ENCODE measurements at regions not wholly inside any gene's neighbourhood (a gene's known extent, or its start where the extent isn't known, plus 50 kb on each side); places are given as distances from the start of the nearest gene placed in this dataset.
A peak's percentile ranks its signal among the peaks of the same experiment; 100 is the strongest.
"Not testable (repeated sequence)": the region's sequence is repeated elsewhere in the genome, so short reads cannot be mapped to it uniquely, and the experiment has no call there.

DNA sequence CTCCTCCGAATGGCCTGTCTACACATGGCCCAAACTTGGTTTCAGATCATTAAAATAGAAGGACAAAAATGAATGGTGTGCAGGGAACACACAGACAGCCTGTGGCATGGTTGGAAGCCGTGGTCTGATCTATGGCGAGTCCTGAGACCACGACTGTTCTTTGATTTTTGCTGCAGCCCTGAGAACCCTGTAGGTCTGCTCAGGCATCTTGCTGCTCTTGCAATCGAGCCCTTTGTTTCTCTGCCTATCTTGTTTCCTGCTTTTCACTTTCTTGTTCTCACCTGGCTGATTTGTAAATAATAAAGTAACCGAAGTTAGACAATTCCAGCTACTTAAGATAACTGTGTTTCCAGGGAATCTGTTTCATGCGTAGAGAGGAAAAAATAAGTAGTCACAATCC, 54.1 kb upstream of the NBPF9 start:
- DNase-seq (ENCODE audit: low read depth) = not testable (repeated sequence)

GRCh38 chr1:149158308-149158707, 55.0 kb upstream of the NBPF9 start:
- DNase-seq (ENCODE audit: low read depth) = not testable (repeated sequence)

DNA sequence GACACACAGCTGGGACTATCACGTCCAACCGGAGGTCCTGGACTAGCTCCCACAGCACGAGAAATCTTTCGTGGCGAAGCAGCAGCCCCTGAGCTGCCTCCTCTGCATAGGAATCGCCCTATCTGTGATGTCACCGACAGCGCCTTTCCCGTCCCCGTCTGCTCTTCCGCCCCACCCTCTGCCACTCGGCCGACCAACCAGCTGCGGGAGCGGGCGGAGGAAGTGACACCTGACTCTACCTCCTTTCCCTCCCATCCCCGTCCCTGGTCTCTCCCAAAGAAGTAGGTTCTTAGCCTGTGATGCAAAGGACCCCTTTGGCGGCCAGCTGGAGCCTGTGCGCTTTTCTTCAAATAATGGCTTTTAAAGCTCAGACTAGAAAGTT, 59.7 kb upstream of the NBPF9 start:
- DNase-seq (ENCODE audit: low read depth) = not testable (repeated sequence)

DNA sequence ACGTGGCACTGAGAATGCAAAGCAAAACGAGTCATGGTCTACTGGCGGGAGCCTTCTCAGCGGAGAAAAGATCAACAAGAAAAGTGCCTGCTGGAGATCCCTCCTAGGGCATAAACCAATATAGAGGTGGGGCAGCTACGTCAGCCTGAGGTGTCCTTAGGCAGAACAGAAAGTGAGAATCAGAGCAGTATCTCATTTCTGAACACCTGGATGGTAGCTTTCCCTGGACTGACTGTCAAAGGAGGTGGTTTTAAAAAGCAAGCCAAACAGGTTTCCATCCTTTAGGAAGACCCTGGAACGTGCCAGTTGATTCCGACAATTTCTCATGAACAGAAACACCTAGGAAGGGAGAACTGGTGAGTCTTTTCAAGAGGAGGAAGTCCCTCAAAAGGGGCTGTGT, 71.4 kb upstream of the NBPF9 start:
- not testable (repeated sequence) for DNase-seq (ENCODE audit: low read depth)

DNA sequence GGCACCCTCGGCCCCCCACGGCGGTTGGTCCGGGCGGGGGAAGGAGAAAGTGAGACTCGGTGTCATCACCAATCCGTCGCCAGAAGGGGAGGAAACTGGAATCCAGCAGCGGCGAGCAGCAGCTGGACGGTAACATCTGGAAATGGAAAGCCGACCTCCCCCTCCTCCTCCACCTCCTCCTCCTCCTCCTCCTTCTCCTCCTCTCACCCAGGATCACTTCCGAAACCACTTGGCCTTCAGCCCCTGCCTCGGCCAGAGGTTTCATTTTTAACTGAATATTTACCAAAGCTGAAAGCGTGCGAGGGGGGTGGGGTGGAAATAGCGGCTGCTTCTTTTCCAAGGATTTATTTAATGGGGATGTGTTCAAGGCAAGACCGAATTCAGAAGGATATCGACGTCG, 72.5 kb upstream of the NBPF9 start:
- DNase-seq (ENCODE audit: low read depth) = not testable (repeated sequence)

GRCh38 chr1:149176453-149177316, 73.3 kb upstream of the NBPF9 start:
- DNase-seq (ENCODE audit: low read depth) = peak; percentile 43

DNA sequence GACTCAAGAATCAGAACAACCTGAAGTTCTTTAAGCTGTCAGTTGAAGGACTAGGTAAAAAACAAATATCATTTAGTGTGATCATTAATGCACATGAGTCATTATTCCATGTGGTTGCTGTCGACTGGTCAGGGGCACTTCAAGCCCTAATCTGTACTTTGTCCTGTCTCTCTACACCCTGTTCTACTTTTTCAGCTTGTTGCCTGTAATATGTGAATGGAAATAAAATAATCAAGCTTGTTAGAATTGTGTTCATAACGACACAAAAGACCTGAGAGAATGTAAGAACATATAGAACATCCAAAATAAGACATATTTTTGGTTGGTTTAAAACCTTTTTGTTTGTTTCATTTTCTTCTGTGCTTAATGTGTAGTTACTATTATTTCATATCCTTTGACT, 87.4 kb upstream of the NBPF9 start:
- not testable (repeated sequence) for DNase-seq (ENCODE audit: low read depth)

- not testable (repeated sequence) for DNase-seq (ENCODE audit: low read depth)
Measured at GRCh38 chr1:149196651-149197050, 93.3 kb upstream of the NBPF9 start.

DNA sequence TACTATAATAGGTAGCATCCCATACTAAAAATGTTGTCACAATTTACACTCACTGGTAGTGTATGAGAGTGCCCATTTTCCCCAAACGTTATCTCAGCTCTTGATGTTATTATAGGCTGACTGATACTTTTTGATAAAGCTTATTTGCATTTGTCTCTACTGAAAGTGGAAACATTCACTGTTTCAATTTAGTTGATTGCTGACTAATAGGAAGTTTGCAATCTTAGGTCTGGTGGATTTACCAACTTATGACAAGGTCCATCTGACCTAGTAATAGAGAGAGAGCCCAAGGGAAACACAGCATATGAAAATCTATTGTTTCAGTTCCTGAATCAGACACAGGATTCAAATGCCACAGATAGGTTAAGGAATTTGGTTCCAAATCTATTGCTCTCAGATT, 97.2 kb upstream of the NBPF9 start:
- not testable (repeated sequence) for DNase-seq (ENCODE audit: low read depth)

GRCh38 chr1:149202283-149202682, 98.9 kb upstream of the NBPF9 start:
- not testable (repeated sequence) for DNase-seq (ENCODE audit: low read depth)

- DNase-seq (ENCODE audit: low read depth) = not testable (repeated sequence)
Measured at GRCh38 chr1:149204396-149204795, 101.0 kb upstream of the NBPF9 start.

GRCh38 chr1:149208836-149209235, 105.5 kb upstream of the NBPF9 start:
- not testable (repeated sequence) for DNase-seq (ENCODE audit: low read depth)

GRCh38 chr1:149211757-149212420, 108.5 kb upstream of the NBPF9 start:
- DNase-seq (ENCODE audit: low read depth) = not testable (repeated sequence)

DNA sequence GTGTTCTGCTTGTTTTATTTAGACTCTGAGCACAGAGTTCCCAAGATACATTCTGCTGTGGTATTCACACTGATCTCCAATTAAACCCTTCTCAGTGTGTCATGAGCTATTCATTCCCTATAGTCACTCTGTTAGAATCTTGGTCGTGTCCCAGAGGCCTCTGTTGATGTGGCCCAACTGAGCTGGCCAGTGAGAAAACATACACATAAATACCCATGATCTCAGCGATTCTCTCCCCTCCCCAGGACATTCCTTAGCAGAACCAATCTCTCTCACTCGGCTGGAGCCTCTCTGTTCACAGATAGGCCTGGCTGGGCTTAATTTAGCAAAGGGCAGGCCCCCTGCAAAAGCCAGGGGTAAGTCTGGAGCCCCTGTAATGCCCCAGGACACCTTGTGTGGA, 109.6 kb upstream of the NBPF9 start:
- DNase-seq (ENCODE audit: low read depth) = not testable (repeated sequence)

DNA sequence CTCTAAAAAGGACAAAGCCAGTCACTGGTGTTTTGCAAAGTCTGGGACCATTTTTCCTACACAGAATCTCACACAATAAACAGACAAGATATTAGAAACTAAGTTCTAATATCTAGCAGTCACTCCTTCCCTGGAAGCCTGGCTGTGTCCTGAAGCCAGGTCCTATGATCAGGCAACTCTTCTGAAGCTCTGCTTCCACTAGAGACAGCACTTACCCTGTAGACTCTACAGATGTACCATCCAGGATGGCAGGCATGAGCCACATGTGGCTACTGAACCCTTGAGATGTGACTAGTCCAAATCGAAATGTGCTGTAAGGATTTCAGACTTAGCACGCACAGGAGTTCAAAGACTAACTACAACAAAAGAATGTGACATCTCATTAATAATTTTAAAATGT, 110.3 kb upstream of the NBPF9 start:
- not testable (repeated sequence) for DNase-seq (ENCODE audit: low read depth)

DNA sequence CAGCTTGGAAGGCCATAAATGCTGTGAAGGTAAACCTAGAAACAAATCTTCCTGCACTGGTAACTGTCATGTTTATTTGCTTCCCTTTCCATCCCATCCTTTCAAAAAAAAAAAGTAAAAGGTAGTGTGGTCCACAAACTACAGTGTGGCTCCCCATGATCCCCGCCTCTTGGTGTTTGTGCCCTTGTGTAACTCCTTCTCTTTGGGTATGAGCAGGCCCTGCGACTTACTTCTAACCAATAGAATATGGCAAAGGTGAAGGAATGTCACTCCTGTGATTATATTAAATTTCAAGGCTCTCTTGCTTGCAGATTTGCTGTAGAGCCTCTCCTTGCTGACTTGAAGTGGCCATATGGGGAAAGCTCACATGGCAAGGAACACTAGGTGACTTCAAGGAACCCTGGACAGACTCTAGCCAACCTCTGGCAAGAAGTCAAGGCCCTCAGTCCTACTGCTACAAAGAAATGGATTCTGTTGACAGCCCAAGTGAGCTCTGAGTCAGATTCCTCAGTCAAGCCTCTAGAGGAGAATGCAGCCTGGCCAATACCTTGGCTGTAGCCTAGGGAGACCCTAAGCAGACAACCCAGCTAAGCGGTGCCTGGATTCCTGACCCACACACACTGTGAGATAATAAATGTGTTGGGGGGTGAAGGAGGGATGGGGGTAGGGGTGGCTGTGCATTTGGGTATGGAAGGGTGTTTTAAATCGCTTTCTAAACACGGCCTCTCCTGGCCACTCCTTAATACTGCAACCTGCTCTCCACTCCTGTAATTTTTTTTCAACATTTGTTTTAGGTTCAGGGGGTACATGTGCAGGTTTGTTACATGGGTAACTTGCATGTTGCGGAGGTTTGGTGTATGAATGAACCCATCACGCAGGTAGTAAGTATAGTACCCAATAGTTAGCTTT, 115.0 kb upstream of the NBPF9 start:
- DNase-seq (ENCODE audit: low read depth) = not testable (repeated sequence)

DNA sequence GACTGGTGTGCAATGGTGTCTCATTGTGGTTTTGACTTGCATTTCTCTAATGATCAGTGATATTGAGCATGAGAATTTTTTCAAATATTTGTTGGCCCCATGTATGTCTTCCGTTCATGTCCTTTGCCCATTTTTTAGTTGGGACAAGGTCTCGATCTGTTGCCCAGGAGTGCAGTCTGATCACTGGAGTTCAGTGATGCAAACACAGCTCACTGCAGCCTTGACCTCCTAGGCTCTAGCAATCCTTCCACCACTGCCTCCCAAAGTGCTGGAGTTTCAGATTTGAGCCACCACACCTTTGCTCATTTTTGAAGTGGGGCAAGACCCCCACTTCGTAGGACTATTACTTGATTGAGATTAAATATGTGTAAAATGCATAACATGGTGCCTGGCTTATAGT, 116.2 kb upstream of the NBPF9 start:
- not testable (repeated sequence) for DNase-seq (ENCODE audit: low read depth)

DNA sequence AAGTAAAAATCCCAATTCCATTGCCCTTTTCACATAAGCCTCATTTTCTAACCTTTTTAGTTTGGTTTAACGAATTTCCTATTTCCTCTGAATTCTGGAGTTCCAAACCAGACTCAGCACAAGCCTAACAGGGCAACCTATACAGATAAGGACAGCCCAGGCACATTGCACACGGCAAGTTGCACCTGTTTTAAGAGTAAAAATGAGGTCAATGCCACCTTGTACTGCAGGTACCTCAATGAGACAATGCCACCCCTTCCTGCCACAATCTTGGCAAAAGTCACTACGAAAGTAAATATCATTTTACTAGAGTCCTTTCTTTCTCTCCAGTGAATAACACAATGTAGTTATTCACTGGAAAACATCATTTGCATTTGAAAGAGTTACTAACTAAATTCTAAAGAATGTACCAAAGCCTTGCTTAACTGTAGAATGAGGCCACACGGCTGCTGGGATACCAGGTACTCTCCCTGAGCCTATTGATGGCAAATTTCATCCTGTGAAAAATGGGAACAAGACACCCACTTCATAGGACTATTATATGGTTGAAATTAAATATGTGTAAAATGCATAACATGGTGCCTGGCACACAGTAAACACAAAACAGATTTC, 117.2 kb upstream of the NBPF9 start:
- not testable (repeated sequence) for DNase-seq (ENCODE audit: low read depth)

GRCh38 chr1:149227933-149228665, 124.7 kb upstream of the NBPF9 start:
- DNase-seq (ENCODE audit: low read depth) = not testable (repeated sequence)

GRCh38 chr1:149228672-149229585, 125.6 kb upstream of the NBPF9 start:
- DNase-seq (ENCODE audit: low read depth) = not testable (repeated sequence)

All from stimulated activated CD8-positive, alpha-beta memory T cell treated with anti-CD3 and anti-CD28 coated beads, Interleukin-4, amount 100 ng/mL, for 24 hours (primary cell).